Omental fat pad (tissue), 3 donors: ENCODE measurements at regions not wholly inside any gene's neighbourhood (a gene's known extent, or its start where the extent isn't known, plus 50 kb on each side); places are given as distances from the start of the nearest gene placed in this dataset.

Experiments
- ATAC-seq: fragments of 150-250 bp; one replicate; pipeline ENCODE4 v1.9.1; 2016; ENCODE audit warnings: mild to moderate bottlenecking, moderate library complexity; ENCODE audit not compliant: low FRiP score
- DNase-seq: peaks from one replicate; pipeline ENCODE4 v3.0.0-alpha.2; 2019; ENCODE audit warnings: low spot score
- TF ChIP-seq, protein P1 (sequence below), 3 donors: fragments of 450-650 bp; IDR thresholded peaks; one replicate each; pipeline ENCODE4 v1.5.1; 2016 to 2017; ENCODE audit warnings: antibody characterized with exemption in 3 of 3, mild to moderate bottlenecking in 3 of 3, moderate library complexity in 2 of 3

DNA sequence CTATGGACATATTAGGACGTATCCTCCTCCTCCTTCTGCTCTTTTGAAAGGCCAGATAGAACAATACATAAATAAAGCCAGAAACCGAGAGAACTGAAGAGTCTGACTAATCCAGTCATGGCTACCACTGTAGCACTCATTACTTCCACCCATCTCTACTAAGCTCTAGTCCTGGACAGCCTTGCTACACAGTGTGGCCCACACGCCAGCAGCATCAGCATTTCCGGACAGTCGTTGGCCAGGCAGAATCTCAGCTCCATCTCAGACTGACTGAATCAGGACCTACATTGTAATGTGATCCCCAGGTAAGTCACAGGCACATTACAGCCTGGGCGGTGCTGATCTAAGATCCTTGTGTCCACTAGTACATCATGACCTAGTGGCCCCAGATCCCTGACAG, 182.9 kb downstream of the DRD1 start:
- DNase-seq (no peak), ATAC-seq (no peak)
- TF ChIP-seq, protein P1, sequence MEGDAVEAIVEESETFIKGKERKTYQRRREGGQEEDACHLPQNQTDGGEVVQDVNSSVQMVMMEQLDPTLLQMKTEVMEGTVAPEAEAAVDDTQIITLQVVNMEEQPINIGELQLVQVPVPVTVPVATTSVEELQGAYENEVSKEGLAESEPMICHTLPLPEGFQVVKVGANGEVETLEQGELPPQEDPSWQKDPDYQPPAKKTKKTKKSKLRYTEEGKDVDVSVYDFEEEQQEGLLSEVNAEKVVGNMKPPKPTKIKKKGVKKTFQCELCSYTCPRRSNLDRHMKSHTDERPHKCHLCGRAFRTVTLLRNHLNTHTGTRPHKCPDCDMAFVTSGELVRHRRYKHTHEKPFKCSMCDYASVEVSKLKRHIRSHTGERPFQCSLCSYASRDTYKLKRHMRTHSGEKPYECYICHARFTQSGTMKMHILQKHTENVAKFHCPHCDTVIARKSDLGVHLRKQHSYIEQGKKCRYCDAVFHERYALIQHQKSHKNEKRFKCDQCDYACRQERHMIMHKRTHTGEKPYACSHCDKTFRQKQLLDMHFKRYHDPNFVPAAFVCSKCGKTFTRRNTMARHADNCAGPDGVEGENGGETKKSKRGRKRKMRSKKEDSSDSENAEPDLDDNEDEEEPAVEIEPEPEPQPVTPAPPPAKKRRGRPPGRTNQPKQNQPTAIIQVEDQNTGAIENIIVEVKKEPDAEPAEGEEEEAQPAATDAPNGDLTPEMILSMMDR (IDR thresholded peaks at IDR 0.05) = no peak

DNA sequence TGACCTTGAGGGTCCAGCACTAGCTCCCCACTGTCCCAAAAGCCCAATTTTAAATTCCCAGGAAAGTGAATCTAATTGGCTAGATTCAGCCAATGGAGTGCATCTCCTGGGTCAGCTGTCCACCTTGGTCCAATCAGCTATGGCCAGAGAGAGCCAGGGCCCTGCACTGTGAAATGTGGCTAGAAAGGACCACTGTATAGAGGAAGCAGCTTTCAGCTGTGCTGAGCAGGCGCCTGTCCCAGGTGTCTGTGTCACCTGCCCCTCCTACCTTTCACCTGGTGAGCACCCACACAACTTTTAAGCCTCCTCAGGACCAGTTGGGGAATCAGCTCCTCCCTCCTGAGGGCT, 186.2 kb downstream of the DRD1 start:
- no peak for ATAC-seq
- TF ChIP-seq, protein P1 (IDR thresholded peaks at IDR 0.05) = no peak
- DNase-seq = no peak

DNA sequence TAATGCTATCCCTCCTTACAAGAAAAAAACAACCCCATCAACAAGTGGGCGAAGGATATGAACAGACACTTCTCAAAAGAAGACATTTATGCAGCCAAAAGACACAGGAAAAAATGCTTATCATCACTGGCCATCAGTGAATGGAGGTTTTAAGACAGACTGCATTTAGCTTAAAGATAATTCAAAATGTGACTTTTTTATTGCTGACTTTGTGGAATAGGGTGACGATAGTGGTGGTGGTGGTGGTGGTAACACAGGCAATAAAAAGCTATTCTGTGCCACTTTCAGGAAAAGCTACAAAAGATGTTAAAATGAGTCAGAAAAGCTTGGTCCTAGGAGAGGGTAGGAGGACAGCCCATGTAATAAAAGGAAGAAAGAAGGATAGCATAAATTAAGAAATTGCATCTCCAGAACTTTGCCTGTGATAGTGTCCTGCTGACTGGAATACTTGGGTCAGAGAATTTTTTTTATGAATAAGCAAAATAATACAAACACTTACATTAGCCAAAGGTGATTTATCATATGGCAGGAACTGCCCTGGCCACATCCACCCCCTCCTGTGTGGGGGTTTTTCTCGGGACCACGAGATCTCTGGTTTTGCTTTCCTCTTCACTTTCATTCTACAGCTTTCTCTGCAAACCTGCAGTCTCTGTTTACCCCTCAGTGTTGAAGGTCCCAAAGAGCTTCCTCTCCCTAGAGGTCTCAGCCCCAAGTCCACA, 186.7 kb downstream of the DRD1 start:
- DNase-seq = no peak
- TF ChIP-seq, protein P1 (IDR thresholded peaks at IDR 0.05) = no peak

DNA sequence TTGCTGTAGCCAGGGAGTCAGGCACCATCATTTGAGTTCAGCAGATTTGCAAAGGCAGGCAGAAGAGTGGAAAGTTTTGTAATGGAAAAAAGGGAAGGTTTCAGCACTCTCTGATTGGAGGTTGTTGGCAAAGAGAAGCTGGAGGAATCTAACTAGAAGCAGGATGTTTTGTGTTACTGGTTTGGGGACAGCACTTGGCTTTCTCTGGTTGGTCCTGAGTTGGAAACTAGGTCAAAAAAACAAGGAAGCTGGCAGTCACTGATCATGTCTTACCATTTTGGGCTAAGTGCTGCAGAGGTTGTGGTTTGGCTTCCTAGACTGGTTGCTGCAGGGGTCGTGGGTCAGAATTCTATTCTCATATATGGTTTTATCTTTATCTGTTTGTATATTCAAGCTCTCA, 189.8 kb downstream of the DRD1 start:
- ATAC-seq (no peak), DNase-seq (no peak)
- TF ChIP-seq, protein P1 (IDR thresholded peaks at IDR 0.05) = no peak

More for the DNA sequence above, 186.7 kb downstream of the DRD1 start:
- no peak for ATAC-seq

DNA sequence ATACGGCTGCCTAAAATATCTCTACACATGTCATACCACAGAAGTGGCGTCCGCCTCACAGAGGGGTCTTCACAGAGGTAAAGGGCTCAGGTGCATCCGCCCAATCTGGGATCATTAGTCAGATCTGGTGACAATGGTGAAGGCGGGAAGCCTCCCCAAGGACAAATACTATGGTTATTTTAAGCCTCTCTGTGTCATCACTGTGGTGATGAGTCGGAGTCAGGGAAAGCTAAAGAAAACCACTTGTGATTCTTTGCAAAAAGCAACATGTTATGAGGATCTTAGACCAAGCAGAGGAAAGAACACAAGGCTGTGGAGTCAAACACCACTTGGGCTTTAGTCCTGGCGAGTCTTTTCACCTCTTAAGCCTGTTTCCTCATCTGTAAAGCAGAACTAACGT, 190.4 kb downstream of the DRD1 start:
- no peak for DNase-seq

DNA sequence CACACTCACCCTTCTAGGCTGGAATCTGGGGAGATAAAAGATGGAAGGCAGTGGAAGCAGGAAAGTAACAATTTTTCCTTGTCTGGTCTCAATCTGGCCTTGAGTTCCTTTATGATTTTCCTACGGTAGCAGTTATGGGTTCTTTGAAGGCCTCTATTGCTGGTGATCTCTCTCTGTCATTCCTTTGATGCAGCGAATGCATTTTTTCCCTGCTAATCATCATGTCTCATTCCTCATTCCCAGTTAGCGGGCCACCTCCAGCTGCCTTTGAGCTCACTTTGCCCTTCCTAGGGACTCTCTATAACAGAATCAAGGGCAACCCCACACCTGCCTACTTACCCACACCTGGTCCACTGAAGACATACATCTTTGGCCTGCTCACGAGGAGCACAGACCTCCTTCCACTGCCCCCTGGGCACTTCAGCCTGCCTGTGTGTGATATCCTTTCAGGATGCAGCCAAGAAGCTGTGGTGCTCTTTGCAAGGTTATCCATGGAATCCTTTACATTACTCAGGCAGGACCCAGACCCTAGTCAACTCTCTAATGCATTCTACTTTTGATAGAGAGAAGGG, 191.7 kb downstream of the DRD1 start:
- TF ChIP-seq, protein P1 (IDR thresholded peaks at IDR 0.05) = no peak
- no peak for ATAC-seq
- no peak for DNase-seq

More for the DNA sequence above, 190.4 kb downstream of the DRD1 start:
- TF ChIP-seq, protein P1 (IDR thresholded peaks at IDR 0.05) = no peak
- ATAC-seq = no peak

DNA sequence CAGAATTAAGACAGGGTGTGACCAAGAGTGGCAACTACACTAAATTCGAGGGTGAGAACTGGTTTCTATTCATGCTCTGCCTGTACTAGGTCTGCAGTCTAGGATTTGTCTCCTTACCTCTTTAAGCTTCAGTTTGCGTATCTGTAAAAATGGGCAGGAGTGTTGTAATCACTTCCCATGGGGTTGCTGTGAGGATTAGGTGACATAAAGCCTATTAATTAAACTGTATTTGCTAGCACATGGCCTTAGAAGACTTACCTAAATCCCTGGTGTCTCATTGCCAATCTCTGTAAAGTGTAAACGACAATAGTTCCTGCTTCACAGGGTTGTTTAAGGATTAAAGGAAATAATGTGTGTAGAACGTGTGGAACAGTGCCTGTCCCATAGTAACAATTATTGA, 193.6 kb downstream of the DRD1 start:
- no peak for DNase-seq
- TF ChIP-seq, protein P1 (IDR thresholded peaks at IDR 0.05) = no peak
- ATAC-seq = no peak
